CD4-positive, alpha-beta T cell treated with Interleukin-12 subunit alpha and Interleukin-12 subunit beta, for 1 hour (primary cell): ENCODE measurements at regions not wholly inside any gene's neighbourhood (a gene's known extent, or its start where the extent isn't known, plus 50 kb on each side); places are given as distances from the start of the nearest gene placed in this dataset.

ENCODE experiments used
- DNase-seq: peaks from one replicate; pipeline ENCODE4 v3.0.0-alpha.2; 2020

DNA sequence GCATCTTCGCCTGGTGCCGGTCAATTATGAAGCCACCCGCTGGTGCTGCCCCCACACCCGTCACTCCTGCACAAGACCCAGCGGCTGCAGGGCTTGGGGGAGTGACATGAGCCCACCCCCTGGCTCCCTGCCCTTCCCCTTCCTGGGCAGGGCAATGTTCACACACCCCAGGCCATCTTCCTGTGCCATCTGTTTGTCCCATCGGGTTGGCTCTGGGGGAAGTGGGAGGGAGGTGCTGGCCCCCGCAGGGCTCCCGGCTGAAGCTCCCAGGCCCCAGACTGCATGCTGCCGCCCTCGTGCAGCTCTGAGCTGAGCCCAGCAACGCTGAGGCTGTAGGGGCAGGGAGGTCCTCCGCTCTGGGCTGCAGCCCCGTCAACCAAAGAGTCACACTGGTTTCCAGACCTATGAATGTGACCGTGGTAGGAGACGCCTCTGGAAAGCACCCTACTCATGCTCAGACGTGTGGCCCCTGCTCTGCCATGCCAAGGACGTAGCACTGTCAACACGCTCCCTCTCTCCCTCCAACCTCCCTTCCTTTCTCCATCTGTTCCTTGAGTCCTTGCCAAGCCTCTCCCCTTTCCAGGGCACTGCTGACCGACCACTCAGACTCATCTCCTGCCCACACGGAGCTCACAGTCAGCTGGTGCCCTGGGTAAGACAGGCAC is 140.4 kb downstream of the ENGASE start:
- no peak for DNase-seq

DNA sequence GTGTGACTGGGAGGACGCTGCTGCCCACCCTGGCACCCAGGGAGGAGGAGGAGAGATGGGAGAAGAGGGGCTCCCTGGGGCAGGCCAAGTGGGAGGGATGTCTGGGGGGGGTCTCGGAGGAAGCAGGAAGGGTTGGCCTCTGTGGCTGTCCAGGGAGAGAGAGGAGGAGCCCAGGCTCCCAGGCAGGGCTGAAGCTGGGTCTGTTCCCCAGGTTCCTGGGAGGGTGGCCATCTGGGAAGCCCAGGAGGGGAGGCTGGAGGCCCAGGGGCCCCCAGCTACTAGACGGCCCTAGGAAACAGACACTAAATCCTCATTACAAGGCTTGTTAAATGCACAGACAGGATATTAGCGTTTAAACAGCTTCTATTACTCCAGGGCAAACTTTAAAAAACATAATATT is 139.8 kb downstream of the ENGASE start:
- DNase-seq: no peak

DNA sequence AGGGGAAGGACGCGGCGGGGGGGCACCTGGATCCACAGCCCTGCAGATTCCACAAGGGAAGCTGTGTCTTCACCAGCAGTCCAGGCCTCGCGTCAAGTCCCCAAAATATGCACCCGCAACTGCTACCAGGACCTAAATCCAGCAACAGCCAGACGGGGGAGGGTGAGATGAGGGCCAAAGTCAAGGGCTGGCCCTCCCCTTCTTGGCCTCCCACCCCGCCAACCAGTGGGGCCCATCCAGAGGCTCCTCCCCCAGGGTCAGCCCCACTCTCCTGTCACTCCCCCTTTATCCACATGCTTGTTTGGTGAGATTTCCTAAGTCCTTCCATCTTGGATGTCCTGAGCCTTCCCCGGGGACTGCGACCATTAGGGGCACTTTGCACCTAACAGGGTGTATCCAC is 138.7 kb downstream of the ENGASE start:
- DNase-seq: no peak

DNA sequence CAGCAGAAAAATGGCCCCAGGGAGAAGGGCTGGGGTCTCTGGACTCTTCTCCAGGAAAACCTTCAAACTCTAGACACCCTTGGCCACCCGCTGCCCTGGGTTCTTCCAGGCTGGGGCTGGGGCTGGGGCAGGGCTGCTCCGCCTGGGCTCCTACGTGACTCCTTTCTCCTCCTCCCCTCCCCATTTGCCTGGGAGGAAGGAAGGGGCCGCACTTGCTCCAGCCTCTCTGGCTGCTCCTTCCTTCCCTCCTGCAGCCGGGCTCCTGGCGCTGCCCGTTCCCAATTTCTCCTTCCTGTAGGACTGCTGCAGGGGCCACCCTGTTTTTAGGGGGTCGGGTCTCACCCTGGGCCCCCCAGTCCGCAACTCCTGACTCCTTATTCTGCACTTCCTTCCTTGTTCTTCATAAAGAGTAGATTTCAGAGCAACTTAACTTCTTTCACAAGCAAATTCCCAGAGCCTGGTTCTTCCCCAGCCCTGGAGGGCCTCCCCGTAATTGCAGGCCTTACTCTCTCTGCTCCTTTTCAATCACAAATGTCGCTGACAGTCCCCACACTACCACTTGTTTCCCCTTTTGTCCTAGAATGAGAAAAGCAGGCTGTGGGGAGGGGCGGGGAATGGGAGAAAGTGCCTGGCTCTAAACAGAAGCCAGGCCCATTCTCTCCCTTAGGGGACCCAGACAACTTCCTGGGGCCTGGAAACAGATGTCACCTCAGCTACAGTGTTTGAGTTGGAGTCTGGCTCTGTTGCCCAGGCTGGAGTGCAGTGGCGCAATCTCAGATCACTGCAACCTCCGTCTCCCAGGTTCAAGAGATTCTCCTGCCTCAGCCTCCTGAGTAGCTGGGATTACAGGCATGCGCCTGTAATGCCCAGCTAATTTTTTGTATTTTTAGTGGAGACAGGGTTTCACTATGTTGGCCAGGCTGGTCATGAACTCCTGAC is 137.8 kb downstream of the ENGASE start:
- DNase-seq: no peak

DNA sequence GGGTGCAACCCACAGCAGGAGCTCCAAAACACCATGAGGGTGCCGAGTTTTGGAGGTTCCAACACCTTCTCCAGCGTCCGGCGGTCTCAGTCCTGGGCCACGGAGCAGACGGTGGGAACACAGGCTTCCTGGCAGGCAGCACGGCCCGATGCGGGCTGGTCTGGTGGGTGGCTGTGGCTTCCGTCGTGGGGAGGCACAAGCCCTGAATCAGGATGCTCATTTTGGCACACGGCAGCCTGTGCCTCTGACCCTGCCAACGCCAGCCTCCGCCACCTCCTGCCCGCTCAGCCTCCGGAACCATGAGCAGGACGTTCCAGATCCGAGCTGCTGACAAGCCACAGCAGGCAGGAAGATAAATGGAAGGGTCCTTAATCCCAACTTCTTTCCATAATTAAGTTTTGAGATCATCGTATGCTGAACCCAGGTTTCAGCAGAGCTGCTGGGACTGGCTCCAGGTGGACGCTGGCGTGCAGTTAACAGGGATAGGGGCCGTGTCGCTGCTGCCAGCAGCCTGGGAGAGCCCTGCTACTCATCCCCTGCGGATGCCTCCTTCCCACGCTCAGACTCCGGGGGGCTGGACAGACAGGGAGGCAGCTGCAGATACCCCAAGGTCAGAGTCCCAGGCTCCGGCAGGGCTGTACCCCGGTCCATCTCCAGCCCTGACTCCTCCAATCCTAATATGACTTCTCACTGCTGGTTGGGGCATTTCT is 136.6 kb downstream of the ENGASE start:
- DNase-seq: no peak

DNA sequence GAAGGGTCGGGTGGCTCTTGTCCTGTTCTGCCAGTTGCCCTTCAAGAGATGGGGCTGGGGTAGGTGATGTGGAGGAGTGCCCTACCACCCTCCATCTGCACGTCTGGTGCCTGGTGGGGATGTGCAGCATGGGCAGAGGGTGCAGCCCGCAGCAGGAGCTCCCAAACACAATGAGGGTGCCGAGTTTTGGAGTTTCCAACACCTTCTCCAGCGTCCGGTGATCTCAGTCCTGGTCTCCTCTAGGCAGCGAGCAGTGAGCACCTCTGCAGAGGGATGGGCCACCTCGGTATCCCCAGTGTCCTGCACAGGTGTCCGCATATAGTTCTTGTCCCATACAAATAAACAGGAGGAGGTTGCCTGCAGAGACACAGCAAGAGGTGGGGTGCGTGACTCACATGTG is 136.0 kb downstream of the ENGASE start:
- DNase-seq: no peak

DNA sequence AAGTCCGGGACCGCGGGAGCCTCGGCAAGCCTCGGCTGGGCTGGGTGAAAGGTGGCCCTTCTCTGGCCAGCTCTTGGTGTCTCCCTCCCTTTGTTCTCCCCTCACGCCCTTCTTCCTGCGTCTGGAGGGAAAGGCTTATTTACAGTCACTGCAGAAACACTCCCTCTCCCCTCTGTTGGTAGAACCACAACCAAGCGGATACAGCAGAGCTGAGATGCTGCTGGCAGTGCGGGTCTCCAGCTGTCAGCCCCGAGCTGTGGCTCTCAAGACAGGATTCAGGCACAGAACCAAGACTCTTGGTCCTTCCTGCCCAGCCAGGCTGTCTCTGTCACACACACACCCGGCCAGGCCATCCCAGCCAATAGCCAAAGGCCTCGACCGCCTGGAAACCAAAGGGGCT is 133.3 kb downstream of the ENGASE start:
- DNase-seq: no peak

DNA sequence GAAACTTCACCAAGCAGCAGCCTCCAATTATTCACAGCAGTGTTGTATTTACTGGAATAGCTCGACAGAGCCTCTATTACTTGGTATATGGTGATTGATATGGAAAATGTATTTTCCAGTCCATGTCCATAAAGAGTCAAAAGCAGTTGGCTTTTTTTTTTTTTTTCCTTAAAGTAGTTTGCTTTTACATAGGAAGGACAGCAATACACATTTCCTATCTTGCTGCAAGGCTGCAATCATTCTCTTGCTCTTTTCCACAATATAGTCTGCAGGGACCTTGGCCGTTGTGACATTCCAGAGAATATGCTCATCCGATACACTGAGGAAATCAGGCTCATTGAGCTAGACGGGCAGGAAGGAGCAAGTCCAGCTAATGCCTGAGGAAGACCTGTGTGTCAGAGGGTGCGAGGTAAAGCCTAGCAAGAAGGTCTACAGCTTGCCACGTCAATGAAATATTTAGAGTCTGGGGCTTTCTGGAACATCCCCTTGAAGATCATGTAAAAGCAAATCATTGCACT is 131.1 kb downstream of the ENGASE start:
- DNase-seq: no peak

DNA sequence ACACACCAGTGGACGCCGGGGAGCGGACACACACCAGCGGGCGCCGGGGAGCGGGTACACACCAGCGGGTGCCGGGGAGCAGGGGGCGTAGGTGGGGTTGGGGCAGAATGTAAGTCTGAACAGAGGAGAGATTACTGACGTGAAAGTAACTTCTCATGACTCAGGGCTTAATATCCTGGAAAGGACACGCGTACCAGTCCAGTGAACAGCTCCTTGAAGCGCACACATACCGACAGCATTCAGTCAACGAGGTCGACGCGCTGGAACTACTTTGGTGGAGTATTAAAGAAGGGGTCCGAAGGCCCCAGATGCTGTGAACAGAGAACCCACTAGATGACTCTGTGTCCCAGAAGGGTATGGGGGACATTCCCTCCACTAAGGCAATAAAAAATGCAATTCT is 129.6 kb downstream of the ENGASE start:
- DNase-seq: no peak

DNA sequence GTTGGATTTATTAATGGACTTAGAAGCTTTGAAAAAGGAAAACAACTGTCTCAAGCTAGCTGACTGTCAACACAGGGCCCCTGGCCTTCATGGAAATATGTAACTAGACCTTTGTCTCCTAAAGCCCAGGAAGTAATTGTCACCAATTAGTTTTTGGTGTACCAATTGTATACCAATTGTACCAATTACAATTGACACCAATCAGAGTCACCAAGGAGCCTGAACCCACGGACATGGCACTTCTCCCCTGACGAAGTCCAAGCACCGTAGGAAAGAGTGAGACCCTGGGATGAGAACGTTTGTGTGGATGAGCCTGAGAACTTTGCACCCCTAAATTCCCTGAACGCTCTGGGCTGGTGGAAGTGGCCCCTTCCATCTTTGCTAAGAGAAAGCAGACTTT is 129.0 kb downstream of the ENGASE start:
- no peak for DNase-seq

DNA sequence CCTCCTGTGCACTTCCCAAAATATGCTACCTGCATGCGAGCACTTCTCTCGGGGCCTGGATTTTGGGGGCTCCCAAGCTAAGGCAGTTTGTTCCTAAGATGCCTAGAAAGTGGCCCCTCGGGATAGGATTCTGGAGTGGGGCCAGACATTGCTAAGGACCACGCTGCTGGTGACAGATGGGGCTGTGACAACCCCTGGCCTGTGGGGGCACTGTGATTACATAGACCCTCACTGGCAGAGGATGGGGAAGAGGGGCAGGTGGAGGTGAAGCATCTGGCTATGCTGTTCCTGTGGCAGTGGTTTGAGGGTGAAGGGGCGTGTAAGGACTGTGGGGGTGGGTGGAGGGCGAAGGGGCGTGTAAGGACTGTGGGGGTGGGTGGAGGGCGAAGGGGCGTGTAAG is 128.4 kb downstream of the ENGASE start:
- DNase-seq: no peak

DNA sequence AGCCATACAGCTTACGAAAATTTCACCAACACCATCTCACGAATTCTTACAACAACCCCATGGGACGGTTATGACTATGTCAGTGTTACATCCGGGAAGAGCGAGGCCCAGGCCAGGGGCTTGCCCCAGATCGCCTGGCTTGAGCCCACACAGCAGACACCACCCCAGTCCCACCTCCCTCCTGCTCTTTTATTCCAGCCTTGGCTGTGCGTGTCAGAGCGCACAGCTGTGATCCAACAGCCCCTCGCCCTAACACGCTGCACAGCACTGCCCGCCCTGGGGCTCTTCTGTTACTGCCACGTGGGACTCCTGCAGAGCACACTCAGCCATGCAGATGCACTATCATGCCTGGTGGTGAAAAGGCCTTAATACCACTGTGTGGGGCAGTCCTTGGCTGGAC is 127.9 kb downstream of the ENGASE start:
- no peak for DNase-seq

DNA sequence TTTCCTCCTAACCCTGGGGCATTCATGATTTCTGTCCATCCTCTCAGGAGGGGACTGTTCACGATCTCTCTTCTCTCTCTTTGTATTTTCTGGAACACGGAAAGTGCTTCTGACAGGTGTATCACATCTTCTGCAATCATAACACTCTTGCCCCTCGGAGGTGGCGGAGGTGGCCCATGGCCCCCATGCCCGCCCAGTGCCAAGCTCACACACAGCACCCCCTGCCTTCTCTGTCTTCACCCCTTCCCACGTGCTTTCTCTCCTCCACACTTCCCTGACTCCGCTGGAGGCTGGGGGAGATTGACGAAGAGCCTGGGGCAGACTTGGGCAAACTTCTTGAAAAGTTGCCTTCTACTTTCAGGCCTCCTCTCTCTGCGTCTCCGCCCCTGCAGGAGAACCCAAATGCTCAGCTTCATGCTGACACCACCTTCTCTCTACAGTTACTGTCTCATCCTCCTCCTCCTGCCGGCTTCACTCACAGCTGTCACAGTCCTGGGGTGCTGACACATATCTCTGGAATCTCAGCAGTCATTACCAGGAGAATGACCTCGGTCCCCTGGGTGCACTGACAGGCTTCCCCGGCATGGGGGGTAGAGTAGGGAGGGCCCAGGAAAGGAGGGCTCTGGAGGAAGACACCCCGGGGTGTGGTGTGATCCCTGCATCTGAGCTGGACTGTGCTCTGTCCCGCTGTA is 127.1 kb downstream of the ENGASE start:
- no peak for DNase-seq

DNA sequence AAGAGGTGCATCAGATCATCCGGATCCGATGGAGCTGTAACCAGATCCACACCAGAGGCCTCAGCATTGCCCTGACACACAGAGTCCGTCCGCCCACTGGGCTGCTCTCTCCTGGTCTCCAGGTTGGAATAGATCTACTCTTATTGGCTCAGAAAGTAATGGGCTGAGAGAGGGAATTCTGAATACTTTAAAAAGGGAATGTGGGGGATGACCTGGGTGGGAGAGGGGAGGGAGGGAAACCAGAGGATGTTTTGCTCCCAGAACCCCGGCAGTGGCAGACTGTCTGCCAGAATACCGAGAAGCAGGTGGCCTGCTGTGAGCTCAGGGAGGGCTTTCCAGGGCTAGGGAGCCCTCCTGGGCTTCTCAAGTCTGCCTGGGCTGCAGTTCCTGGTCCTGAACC is 126.5 kb downstream of the ENGASE start:
- no peak for DNase-seq

DNA sequence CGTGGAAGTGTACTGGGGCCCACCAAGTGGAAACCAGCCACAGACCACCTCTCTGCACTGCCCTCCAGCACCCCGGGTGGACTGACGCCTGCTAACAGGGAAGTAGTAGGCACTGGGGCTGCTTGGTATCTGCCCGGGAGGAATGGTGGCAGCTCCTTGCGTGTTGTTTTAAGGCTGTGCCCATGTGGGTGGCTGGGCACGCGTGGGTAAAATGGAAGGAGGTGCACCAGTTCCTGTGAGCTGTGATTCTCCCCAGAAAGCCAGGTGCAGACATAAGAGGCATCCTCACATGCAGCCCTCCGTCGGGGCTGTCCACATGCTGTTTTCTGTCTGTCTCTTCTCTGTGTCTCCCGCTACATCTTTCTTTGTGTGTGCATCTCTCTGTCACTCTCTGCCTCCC is 122.3 kb downstream of the ENGASE start:
- DNase-seq: no peak

DNA sequence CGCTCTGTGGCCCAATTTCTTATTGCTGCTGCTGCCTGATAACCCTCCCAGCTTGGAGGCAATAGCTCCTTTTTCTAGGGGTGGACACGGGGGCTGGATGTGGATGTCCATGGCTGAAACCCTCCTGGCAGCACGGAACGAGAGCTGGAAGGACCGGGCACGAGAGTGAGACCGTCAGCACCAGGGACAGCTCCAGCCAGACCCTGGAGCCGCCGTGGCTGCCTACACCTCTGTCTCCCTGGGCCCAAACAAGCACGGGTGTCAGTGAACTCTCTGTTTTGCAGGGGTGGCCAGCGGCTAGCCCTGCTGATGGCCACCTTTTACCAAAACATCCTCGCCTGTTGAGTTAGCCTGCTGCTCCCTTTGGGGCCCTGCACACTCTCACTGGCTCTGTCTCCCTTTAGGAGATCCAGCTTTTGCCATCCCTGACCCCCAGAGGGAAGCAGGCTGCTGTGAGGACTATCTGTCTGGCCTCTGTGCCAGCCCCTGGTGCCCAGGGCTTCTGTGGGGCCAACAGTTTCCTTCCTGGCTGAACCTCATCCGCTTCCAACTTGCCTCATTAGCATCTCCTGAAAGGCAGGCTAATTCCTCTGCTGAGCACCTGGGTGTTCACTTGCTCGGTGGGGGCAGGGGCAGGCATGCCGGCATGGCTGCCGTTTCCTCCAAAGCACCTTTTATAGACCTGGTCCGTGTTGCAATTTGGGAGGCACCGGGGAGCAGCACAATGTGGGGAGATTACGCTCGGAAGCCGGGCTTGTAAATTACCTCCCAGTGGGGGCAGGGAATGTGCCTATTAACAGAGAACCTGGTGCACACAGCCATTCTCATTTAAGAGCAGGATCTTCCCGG is 118.1 kb downstream of the ENGASE start:
- peak; percentile 3 for DNase-seq

DNA sequence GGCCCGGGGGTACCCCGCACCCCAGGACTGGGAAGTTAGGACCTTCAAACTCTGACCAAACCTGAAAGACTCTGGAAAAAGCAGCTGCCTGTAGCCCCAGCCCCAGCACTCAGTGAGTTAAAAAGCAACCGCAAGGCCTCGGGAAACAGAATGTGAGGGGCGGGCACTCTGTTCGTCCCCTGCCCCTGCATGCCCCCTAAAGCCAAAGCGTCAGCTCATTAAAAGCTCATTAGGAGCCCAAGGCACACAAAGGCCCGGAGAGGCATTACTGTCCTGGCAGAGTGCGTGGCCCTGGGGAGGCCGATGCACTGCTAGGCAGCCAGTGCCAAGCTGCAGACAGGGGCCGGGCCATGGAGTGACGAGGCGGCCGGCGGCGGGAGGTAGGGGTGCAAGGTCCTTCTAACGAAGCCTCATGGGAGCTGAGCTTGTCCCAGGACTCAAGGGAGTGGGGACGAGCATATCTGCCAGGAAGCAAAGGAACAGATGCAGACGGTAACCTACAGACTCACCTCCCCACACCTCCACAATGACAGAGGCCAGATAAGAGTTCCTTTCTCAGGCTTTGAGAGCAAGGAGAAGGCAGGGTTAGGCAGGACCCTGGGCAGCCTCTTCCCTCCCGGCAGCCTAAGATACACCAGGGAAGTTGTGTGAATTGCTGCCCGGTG is 116.8 kb downstream of the ENGASE start:
- no peak for DNase-seq

DNA sequence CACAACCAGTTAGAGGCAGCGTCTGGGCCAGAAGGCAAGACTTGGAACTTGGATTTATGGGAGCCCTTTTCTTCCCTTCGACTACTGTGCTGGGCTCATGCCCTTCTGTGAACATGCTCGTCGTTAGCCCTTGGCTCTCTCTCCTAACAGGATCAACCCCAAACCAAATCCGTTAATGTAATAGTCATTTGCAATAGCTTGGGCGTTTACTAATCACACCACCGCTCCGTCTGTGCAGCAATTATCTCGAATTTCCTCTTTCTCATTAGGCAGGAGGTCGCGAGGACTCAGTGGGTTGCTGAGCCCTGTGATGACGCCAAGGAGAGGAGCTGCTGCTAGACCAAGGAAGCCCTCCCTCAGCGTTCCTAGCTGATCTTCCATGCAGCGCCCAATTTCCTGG is 114.7 kb downstream of the ENGASE start:
- DNase-seq: no peak

DNA sequence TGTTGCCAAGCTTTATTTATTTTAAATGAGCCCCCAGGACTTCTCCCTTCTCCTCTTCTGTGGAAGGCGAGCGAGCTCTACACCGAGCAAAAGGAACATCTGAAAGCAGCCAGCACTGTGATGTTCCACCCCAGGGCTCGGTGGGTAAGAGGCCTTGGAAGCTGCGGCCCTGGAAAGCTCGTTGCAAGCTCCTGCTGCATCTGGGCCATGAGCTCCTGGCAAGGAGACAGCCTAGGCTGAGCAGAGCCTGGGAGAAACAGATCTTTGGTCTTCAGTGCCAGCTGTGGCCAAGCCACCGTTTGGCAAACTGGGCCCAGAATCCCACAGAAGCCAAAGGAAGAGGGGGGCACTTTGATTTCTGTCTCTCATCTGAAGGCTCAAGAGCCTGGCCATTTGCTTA is 114.1 kb downstream of the ENGASE start:
- no peak for DNase-seq

DNA sequence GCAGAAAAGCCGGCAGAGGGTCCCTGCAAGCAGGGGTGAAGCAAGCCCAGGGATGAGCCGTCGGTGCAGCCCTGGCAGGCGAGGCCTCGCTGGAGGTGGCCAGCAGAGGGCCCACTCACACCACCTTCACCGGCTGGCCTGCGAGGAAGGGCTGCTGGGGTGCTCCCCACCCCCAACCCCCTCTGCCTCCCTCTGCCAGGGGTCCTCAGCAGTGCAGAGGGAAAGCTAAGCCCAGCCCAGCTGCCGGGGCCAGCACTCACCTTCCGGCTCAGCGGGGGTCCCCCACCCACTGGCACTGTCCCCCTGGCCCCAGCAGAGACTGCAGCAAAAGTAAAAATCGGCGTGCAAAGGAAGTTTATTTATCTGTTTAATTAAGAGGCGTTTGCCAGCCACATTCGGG is 113.4 kb downstream of the ENGASE start:
- DNase-seq: no peak

DNA sequence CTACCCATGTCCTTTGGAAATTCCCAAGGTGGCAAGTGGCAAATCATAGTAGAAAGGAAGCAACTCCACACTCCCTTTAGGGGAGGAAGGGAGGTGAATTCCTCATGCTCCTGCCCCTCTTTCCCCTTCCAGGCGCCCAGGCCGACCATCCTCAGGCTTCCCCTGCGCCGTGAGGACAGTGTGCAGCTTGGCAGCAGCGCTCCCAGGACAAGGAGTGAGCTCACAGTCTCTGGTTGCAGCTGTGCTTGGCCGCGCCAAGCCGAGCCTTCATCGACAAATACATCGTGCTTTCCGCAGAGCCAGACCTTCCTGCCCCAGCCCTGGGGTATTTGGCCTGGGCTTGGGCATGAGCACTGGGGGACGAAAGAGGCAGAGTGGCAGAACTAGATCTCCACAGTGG is 112.6 kb downstream of the ENGASE start:
- DNase-seq: no peak
